ENCODE measurements at regions not wholly inside any gene's neighbourhood (a gene's known extent, or its start where the extent isn't known, plus 50 kb on each side); places are given as distances from the start of the nearest gene placed in this dataset.

DNA sequence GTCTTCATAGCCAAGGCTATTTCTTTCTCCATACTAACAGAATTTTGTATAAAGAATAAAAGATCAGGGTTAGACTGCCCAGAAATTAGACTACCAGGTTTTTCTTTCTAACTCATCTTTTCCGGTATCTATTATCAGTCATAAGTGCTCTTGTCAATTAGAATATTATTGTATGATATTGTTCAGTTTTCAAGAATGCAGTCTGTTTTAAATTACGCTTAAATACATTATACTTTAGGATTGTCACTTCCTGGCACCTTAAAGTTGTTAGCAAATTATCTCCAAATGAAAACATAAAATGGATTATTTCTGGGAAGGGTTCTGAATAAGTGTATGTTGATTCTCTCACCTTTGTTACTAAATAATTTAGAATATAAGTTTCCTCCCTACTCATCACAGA, 497.2 kb downstream of the IGSF11 start:
- TF ChIP-seq FOXM1 (IDR thresholded peaks at IDR 0.05; ENCODE audit: borderline replicate concordance) (no peak), HDGF (IDR thresholded peaks at IDR 0.05; ENCODE audit: borderline replicate concordance) (no peak)
